Cerebellar cortex (tissue), 1 donor: ENCODE measurements at regions not wholly inside any gene's neighbourhood (a gene's known extent, or its start where the extent isn't known, plus 50 kb on each side); places are given as distances from the start of the nearest gene placed in this dataset.
"Not testable (repeated sequence)": the region's sequence is repeated elsewhere in the genome, so short reads cannot be mapped to it uniquely, and the experiment has no call there.

Experiments used
- DNase-seq: peaks from one replicate; pipeline ENCODE4 v3.0.0-alpha.2; 2015; ENCODE audit warnings: low spot score

- not testable (repeated sequence) for DNase-seq
These were observed 109.7 kb upstream of the ZNG1E start for GRCh38 chr9:65566018-65566417.

- DNase-seq, result not testable (repeated sequence)
These were observed 156.7 kb upstream of the ZNG1E start for GRCh38 chr9:65519018-65519417.

DNA sequence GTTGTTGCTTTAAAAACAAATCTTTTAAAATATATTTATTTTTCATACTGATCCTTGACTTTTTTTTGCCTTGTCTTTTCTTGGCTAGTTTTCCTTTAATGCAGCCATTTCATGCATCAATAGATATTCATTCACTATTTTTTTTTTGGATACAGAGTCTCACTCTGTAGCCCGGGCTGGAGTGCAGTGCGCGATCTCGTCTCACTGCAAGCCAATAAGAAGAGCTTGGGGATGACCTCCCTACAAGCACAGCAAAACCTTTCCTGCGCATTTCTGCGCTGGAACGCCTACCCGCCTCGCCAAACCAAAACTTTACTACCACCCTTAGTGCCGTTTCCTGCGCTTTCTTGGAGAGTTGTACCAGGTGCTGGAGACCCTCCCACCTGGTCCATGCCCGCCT is 161.3 kb upstream of the ZNG1E start:
- not testable (repeated sequence) for DNase-seq

GRCh38 chr9:65507897-65508296 is 167.8 kb upstream of the ZNG1E start:
- not testable (repeated sequence) for DNase-seq

- DNase-seq, result not testable (repeated sequence)
These were observed 171.0 kb upstream of the ZNG1E start for GRCh38 chr9:65504686-65505085.

- not testable (repeated sequence) for DNase-seq
These were observed 172.0 kb upstream of the ZNG1E start for GRCh38 chr9:65503696-65504095.

- DNase-seq, result not testable (repeated sequence)
These were observed 192.8 kb upstream of the ZNG1E start for GRCh38 chr9:65482890-65483289.

GRCh38 chr9:65481291-65481690 is 194.4 kb upstream of the ZNG1E start:
- not testable (repeated sequence) for DNase-seq

GRCh38 chr9:65474891-65475290 is 189.9 kb upstream of the FOXD4L5 start:
- DNase-seq, result not testable (repeated sequence)

- DNase-seq, result not testable (repeated sequence)
These were observed 188.2 kb upstream of the FOXD4L5 start for GRCh38 chr9:65473059-65473822.

- not testable (repeated sequence) for DNase-seq
These were observed 186.1 kb upstream of the FOXD4L5 start for GRCh38 chr9:65471106-65471505.

GRCh38 chr9:65466911-65467734 is 182.1 kb upstream of the FOXD4L5 start:
- not testable (repeated sequence) for DNase-seq

DNA sequence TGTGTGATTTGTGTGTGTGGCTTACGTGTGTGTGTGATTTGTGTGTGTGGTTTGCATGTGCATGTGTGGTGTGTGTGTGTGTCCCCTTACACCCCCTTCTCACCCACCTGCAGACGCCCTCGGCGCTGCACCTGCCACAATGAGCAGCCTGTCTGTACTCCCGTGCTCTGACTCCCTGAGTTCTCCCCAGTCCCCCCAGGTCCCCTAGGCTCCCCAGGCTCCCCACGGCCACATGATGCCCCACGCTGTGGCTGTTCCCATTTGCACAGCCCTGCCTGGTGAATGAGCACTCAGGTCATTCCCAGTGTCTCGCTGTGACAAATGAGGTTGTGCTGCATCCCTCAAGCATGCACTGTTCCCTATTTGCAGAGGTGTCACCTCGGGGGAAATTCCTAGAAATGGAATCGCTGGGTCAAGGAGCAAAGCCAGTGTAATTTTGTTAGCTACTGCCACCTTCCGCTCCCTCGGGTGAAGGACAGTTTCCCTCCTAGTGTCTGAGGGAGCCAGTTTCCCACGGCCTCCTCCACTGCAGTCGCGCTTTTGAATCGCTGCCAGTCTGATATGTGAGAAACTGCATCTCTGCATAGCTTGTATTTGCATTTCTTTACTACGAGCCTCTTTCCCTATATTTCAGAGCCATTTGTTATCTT is 180.4 kb upstream of the FOXD4L5 start:
- DNase-seq, result not testable (repeated sequence)

DNA sequence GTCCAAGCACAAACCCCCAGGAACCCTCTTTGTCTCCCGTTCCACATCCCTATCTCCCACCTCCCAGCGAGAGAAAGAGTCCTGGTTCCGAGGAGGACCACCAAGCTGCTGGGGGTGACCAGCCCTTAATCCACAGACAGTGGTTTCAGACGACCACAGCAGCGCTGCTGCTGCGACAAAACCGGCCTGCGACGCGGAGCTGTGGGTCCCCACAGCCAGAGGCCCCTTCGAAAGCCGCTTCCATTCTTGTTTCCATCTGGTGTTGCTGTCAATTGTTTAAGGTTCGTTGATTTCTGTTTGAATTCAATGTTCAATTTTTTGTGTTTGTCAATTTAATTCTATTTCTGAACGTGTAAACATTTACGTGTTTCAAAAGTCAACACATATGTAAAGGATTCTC is 177.5 kb upstream of the FOXD4L5 start:
- not testable (repeated sequence) for DNase-seq

DNA sequence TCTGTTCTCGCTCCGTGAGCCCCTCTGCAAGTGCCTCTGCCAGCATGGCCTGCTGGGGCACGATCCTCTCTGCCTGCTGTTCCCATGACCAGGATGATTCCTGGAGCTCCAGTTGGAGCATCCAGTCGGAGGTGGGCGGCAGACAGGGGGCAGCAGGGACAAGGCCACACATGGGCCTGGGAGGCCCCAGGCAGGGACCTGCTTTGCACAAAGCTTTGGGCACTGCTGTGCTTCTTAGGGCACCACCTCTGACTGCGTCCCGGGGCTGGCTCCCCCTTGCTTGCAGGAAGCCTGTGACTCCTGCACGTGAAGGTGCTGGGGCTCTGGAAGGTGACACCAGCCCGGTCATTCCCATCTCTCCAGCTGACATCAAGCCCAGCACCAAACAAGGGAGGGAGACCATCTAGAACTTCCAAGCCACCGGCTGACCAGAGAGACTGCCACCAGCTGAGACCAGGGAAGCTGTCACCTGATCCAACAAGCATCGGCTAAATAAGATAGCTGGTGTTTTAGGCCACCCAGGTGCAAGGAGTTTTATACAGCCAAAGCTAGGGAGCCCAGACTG is 174.8 kb upstream of the FOXD4L5 start:
- DNase-seq, result no peak

DNA sequence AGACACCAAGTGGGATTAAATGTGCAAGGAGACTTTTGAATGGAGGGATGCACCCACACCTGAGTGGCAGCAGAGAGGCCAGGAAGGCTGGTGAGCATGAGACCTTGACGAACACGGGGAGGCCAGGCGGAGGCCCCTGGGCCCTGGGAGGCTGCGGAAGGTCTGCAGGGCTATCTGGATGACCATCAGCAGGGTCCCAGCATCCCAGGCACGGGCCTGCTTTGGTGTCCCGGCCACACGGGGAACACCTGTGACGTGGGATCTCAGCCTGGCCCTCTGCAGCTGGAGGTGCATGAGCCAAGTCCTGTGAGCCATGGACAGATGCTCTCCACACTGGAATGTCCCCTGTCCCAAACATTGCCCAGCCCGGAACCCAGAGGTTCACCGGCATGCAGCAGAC is 174.0 kb upstream of the FOXD4L5 start:
- DNase-seq, result no peak

DNA sequence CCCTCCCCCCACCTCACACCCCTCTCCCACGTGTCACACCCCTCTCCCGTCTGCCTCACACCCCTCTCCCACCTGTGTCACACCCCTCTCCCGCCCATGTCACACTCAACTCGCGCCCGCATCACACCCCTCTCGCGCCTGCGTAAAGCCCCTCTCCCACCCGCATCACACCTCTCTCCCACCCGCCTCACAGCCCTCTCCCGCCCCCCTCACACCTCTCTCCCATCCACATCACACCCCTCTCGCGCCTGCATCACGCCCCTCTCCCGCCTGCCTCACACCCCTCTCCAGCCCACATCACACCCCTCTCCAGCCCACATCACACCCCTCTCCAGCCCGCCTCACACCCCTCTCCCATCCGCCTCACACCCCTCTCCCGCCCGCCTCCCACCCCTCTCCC is 173.5 kb upstream of the FOXD4L5 start:
- no peak for DNase-seq

- DNase-seq, result not testable (repeated sequence)
These were observed 172.0 kb upstream of the FOXD4L5 start for GRCh38 chr9:65456991-65457390.

- not testable (repeated sequence) for DNase-seq
These were observed 171.0 kb upstream of the FOXD4L5 start for GRCh38 chr9:65455751-65456647.

GRCh38 chr9:65455136-65455535 is 170.1 kb upstream of the FOXD4L5 start:
- DNase-seq, result not testable (repeated sequence)

DNA sequence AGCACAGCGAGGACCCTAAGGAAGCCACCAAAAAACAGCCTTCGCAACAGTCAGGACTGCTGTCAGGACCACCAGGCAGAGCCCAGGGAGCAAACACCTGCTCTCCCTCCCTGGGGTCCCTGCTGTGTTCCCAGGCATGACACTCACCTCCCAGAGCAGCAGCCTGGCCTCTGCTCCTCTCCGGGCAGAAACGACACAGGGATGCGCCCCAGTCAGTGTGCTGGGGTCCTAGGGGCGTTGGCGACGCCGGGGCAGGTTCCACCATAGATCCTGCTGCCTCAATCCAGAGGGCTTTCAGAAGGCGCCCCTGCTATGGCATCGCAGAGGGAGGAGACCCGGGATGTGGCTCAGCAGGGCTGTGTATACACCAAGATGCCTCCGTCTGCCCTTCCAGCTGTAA is 169.7 kb upstream of the FOXD4L5 start:
- DNase-seq, result not testable (repeated sequence)
